Fibroblast of gingiva (primary cell): ENCODE measurements at regions not wholly inside any gene's neighbourhood (a gene's known extent, or its start where the extent isn't known, plus 50 kb on each side); places are given as distances from the start of the nearest gene placed in this dataset.
"Not testable (repeated sequence)": the region's sequence is repeated elsewhere in the genome, so short reads cannot be mapped to it uniquely, and the experiment has no call there.

Experiments used
- DNase-seq: peaks from one replicate; pipeline ENCODE4 v3.0.0-alpha.2; 2011; ENCODE audit warnings: low read depth

GRCh38 chr5:38607396-38607795, 51.0 kb upstream of the LIFR start:
- DNase-seq: peak; percentile 95

DNA sequence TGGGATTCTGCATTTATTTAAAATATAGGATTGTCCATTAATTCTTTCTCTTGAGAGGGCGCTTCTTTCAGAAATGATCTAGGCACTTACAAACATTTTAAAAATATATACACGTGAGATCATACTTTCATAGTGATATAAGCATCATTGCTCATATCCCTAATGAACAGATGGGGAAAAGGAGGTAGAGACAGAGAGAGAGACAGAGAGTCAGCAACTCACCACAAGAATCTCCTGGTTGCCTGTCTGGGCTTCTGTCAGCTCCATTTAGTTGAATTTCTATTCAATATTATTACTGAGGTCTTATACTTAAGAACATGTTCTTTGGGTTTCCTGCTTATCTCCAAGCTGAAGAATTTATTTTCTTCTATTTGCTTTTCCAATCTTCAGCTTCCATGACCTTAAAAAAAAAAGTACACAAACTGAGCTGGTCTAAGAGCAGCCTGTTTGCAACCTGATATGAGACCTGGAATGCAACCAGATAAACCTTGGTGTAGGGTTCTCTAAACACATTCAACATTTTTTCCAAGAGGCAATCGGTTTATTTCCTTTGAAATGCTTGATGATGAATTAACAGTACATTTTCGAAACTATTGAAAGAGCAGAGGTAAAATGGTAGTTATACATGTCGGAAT, 51.6 kb upstream of the LIFR start:
- peak; percentile 82 for DNase-seq

DNA sequence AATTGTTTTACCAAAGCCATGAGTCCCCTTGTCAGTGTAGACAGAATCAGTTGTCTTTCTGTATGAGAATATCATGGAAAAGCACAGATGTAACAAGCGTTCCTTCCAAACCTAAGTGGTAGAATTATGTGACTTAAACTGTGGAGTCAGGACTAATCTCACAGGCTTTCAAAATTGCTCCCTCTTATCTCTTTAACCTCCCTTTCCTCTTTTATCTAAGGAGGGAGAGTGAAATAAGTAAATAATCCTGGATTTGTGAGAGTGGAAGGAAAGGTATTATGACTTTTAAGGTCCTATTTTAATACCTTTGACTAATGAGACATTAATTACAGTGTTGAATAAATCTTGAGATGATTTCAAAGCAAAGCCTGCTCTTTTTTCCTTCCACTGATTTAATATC, 52.4 kb upstream of the LIFR start:
- no peak for DNase-seq

- no peak for DNase-seq
Observed at GRCh38 chr5:38612851-38613250, 56.4 kb upstream of the LIFR start.

GRCh38 chr5:38613490-38613889, 57.0 kb upstream of the LIFR start:
- DNase-seq: no peak

DNA sequence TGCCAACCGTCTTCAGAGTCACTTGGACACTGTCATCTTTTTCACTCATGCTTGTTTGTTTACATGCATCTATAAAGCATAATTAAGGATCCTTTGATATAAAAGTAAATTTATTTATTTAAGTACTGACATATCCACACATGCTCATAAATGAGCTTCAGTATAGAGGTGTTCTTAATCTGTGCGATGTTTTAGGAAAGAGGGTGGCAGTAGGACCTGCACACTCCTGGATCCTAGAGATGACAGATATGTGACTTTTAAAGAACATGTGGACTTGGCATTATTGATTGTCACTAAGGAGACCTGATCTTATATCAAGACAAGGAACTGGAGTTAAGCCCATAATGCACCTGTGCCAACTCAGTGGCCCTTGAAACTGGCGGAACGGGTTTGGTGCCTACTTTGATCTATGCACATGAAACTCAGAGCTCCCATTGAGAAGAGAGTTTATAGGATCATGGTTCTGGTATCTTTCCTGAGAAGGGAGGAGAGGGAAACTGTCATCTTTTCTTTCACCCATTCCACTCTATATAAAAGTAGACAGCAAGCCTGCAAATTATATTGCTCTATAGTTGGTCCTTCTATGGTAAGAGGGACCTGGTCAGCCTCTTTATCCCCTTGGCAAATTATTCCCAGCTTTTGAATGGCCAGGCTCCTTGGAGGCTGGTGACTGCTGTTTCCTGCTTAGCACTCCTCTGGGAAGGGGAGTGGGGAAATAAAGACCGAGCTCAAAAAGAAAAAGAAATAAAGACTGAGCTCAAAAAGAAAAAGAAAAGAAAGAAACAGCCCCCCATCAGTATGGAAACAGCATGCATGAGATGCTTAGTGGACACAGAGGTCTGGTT, 57.8 kb upstream of the LIFR start:
- DNase-seq: no peak

DNA sequence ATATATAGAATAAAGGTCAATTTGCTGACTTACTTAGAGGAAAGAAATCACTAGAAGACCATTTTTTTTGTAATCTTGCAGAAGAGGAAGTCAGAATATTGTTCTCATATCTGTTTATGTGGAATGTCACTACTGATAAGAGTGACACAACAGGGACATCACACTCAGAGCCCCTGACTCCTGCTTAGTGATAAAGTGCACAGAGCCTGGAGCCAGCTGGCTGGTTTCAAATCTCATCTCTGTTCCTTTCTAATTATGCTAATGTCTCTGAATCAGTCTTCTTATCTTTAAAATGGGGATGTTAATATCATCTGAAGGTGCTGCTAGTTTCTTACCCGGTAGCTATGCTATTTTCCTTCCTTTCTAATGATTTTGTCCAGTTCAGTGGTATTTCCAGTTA, 58.6 kb upstream of the LIFR start:
- DNase-seq: no peak

- DNase-seq: peak; percentile 91
Observed at GRCh38 chr5:38615981-38616451, 59.6 kb upstream of the LIFR start.

DNA sequence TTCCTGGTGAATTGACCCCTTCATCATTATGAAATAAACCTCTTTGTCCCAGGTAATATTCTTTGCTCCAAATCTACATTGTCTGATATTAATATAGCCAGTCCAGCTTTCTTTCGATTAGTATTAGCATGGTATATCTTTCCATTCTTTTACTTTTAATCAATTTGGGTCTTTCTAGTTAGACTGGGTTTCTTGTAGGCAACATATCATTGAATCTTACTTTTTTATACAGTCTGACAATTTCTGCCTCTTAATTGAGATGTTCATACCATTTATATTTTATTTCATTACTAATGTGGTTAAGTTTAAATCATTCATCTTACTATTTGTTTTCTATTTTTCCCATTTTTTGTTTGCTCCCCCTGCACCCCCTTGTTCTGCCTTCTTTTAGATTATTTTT, 61.7 kb upstream of the LIFR start:
- DNase-seq: no peak

DNA sequence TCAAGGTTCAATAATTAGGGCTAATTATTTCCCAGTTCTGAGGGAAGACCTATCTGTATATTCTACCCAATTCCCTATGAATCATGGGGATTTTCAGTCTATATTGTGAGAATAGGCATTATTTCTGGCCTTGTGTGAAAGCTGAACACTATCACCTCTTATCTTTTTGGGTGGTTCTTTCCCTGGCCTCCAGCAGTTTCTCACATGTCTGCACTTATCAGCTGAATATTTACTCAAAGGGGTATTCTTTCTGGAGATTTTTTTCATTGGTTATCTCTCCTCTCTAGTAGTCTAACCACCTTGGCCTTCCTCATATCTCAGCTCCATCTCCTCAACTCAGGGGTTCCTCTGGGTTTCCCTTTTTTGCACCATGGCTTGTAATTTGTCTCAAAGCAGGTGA, 64.9 kb upstream of the LIFR start:
- DNase-seq: no peak

DNA sequence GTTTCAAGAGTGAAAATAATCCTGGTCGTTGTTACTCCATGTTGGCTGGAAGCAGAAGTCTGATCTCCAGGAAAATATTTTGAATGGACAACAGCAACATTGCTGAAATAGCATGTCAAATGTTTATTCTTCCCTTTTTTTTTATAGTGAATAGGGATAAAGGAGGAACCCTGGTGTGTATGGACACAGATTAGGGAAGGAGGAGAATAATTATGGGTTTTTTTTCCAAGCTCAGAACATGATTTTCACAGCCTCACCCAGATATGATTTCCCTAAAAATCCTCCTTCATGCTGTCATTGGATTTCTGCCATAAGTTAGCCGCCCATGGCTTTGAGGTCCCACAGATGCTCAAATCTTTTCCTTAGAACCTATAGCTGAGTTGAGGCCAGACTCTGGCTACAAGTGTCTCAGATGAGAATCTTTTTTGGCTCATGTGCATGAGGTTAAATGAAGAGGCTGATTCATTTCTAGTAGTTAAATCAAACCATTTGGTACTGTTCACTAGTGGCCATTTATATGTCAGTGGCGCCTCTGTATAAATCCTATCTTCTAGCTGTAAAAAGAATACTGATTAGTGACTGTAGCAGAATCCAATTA, 65.5 kb upstream of the LIFR start:
- no peak for DNase-seq

DNA sequence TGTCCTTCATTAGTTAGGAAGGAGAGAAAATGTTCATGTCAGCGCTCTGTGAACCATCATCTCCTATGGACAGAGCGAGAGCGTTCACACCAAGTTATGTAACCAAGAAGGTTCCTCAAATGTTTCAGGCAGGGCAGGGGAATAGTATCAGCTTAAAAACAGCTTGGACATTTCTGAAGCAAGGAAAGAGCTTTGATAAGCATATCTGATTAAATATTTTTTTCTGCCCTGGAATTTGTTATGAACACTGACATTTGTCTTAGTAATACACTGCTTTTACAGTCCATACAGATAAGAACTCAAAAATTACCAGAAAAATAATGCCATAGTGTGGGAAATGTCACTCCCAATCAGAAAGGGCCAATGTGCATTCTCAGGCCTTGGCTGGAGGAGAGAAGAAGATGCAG, 66.3 kb upstream of the LIFR start:
- DNase-seq: no peak

GRCh38 chr5:38624541-38624940, 68.1 kb upstream of the LIFR start:
- DNase-seq: not testable (repeated sequence)

DNA sequence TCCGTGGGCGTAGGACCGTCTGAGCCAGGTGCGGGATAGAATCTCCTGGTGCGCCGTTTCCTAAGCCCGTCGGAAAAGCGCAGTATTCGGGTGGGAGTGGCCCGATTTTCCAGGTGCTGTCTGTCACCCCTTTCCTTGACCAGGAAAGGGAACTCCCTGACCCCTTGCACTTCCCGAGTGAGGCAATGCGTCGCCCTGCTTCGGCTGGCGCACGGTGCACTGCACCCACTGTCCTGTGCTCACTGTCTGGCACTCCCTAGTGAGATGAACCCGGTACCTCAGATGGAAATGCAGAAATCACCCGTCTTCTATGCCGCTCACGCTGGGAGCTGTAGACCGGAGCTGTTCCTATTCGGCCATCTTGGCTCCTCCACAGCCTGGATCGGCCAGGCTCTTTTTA, 74.9 kb upstream of the LIFR start:
- not testable (repeated sequence) for DNase-seq

- DNase-seq: no peak
Observed at GRCh38 chr5:38634568-38635369, 78.3 kb upstream of the LIFR start.

DNA sequence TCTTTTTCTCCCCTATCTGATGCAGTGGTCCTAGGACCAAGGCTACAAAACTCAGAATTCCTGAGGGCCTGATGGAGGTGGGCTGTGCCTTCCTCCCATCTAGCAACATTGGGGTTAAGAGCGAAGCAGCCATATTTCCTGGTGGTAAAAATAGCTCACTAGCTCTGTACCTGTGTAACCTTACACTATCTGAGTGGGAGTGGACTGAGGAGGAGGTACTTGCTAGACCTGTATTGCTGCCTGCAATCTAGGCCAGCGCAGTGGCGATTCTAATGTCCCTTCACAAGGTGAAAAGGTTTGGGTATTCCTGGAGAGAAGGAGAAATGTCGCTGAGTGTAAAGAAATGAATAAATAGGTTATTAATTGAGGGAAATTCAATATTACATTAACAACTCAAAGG, 80.2 kb upstream of the LIFR start:
- DNase-seq: no peak

GRCh38 chr5:38638656-38639055, 82.2 kb upstream of the LIFR start:
- DNase-seq: no peak

GRCh38 chr5:38639377-38640358, 83.2 kb upstream of the LIFR start:
- DNase-seq: peak; percentile 32

DNA sequence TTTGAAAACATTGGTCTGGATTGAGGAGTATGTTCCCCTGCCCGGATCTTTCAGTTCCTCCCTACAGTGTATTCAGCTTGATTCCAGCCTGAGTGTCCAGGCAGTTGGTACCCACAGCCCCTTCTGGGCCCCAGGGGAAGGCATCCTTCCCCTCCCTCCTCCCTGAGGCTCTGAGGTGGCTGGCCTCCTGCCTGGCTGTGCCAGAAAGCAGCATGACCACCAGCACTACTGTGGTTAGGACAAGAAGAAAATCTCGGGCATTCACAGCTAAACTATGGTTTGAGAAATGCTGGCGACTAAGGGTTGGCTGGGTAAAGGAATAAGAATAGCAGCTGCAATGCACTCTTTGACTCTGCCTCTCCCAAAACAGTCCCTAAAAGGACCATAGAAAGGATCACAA, 84.6 kb upstream of the LIFR start:
- DNase-seq: peak; percentile 32

GRCh38 chr5:38642189-38642911, 85.9 kb upstream of the LIFR start:
- DNase-seq: no peak
